ENCODE measurements at regions not wholly inside any gene's neighbourhood (a gene's known extent, or its start where the extent isn't known, plus 50 kb on each side); places are given as distances from the start of the nearest gene placed in this dataset.

DNA sequence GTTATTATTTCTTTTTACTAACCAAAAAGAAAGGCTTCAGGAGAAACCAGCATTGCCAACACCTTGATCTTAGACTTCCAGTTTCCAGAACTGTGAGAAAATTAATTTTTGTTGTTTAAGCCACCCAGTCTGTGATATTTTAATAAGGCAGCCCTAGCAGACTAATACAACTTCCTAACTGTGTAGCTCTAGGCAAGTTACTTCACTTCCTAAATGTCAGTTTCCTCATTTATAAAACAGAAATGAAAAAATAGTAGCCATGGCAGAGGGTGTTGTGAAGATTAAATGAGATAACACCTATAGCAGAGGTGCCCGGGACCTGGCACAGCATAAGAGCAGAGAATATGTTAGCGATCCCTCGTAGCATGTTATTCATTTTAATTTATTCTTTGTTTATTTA lies 66.6 kb upstream of the HAND1 start:
- TF ChIP-seq, protein P1, sequence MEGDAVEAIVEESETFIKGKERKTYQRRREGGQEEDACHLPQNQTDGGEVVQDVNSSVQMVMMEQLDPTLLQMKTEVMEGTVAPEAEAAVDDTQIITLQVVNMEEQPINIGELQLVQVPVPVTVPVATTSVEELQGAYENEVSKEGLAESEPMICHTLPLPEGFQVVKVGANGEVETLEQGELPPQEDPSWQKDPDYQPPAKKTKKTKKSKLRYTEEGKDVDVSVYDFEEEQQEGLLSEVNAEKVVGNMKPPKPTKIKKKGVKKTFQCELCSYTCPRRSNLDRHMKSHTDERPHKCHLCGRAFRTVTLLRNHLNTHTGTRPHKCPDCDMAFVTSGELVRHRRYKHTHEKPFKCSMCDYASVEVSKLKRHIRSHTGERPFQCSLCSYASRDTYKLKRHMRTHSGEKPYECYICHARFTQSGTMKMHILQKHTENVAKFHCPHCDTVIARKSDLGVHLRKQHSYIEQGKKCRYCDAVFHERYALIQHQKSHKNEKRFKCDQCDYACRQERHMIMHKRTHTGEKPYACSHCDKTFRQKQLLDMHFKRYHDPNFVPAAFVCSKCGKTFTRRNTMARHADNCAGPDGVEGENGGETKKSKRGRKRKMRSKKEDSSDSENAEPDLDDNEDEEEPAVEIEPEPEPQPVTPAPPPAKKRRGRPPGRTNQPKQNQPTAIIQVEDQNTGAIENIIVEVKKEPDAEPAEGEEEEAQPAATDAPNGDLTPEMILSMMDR (IDR thresholded peaks at IDR 0.05; ENCODE audit: poor library complexity) = no peak
- TF ChIP-seq EZH2 (IDR thresholded peaks at IDR 0.05; ENCODE audit: borderline replicate concordance) = no peak

All from hepatocyte (in vitro differentiated cells).